BJ (cell line): ENCODE measurements at regions not wholly inside any gene's neighbourhood (a gene's known extent, or its start where the extent isn't known, plus 50 kb on each side); places are given as distances from the start of the nearest gene placed in this dataset.

Experiments used
- CTCF ChIA-PET: fragments of 350-600 bp; formaldehyde crosslinking; extraction: SDS; loops from one replicate; lab custom pipeline; 2021; ENCODE audit warnings: antibody characterized with exemption, inconsistent platforms; lab: Yijun Ruan, JAX
- POLR2A ChIA-PET: fragments of 300-600 bp; sonication (Branson Sonifier 250); formaldehyde crosslinking; extraction: SDS; loops from one replicate; lab custom pipeline; 2021; ENCODE audit warnings: antibody characterized with exemption; lab: Charles Lee
- DNase-seq: peaks from one replicate; pipeline ENCODE4 v3.0.0-alpha.2; 2011; ENCODE audit warnings: low read depth
- H3K27me3 ChIP-seq: 2 replicates; pipeline ENCODE4 v1.6.0; 2011; ENCODE audit warnings: low read length; ENCODE audit not compliant: control insufficient read depth, insufficient read depth
- H3K36me3 ChIP-seq: 2 replicates; pipeline ENCODE4 v1.5.1; 2011; ENCODE audit warnings: low read length; ENCODE audit not compliant: control insufficient read depth, insufficient read depth
- H3K4me3 ChIP-seq: 2 replicates; pipeline ENCODE4 v1.5.1; 2011; ENCODE audit warnings: low read depth, mild to moderate bottlenecking, control low read depth, low read length
- TF ChIP-seq, protein P1 (sequence below): IDR thresholded peaks from 2 replicates; pipeline ENCODE4 v1.5.1; 2011; ENCODE audit warnings: low read depth, mild to moderate bottlenecking, control low read depth, inconsistent platforms, low read length, moderate library complexity; ENCODE audit not compliant: insufficient read depth

DNA sequence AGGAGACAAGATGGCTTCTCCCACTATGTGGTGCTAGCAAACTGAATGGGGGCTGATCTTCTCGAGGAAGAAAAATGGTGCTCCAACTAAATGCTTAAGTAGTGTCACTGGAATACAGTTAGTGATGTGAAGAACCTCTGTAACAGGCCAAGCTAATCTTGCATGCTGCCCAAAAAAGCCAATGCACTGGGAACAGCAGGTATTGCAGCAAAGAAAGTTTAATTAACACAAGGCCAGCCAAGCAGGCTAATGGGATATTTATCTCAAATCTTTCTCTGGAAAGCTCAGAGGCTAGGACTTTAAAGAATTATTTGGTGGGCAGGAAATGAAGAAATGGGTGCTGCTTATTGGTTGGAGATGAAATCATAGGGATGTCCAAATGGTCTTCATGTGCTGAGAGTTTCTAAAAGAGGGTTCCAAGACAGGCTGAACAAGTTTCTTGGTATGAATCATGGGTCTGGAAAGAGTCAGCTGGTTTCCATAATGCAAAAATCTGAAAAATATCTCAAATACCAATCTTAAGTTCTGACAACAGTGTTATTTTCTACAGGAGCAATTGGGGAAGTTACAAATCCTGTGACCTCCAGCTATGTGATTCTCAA, 1550.5 kb downstream of the SLITRK5 start:
- DNase-seq: no peak

DNA sequence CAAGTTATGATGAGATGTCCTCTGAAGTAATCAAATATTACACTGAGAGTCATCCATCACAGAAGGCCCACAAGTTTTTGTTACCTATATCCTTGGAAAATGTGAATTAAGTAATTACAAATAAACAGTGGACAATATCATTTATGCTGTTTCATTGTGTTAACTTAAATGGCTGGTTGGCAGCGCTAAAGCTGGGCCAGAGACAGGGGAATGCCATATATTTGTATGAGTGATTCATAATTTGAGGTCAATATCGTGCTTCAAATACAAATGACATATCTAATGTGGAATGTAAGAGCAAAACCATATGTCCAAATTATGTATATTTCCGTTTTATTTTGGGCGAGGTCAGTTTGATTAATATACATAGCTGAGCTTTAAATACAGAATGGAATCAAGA, 1556.2 kb downstream of the SLITRK5 start:
- Histone ChIP-seq H3K27me3 (no peaks in the 10 kb centered on the region), H3K36me3 (no peaks in the 10 kb centered on the region), H3K4me3 (no peak overlapping the region)
- TF ChIP-seq, protein P1, sequence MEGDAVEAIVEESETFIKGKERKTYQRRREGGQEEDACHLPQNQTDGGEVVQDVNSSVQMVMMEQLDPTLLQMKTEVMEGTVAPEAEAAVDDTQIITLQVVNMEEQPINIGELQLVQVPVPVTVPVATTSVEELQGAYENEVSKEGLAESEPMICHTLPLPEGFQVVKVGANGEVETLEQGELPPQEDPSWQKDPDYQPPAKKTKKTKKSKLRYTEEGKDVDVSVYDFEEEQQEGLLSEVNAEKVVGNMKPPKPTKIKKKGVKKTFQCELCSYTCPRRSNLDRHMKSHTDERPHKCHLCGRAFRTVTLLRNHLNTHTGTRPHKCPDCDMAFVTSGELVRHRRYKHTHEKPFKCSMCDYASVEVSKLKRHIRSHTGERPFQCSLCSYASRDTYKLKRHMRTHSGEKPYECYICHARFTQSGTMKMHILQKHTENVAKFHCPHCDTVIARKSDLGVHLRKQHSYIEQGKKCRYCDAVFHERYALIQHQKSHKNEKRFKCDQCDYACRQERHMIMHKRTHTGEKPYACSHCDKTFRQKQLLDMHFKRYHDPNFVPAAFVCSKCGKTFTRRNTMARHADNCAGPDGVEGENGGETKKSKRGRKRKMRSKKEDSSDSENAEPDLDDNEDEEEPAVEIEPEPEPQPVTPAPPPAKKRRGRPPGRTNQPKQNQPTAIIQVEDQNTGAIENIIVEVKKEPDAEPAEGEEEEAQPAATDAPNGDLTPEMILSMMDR: no peak
- CTCF ChIA-PET: no interaction called here
- DNase-seq: no peak
- POLR2A ChIA-PET: no interaction called here

More for the DNA sequence above, 1550.5 kb downstream of the SLITRK5 start:
- Histone ChIP-seq H3K36me3 (no peaks in the 10 kb centered on the region), H3K4me3 (no peak overlapping the region), H3K27me3 (no peaks in the 10 kb centered on the region)
- TF ChIP-seq, protein P1: no peak
- POLR2A ChIA-PET: no interaction called here
- CTCF ChIA-PET: no interaction called here

DNA sequence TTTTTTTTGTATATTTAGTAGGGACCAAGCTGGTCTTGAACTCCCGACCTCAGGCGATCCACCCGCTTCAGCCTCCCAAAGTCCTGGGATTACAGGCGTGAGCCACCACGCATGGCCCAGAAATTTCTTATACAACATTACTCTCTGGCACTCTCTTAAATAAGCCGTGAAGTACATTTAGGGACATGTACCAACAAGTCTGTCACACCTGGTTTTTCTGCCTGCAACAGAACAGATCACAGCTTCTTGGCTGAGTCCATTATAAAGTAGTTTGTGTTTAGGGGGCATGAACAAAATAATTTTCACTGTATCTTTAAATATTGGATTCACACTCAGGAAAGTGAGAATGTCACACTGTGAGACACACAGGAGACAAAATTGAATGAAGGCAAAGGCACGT, 1567.3 kb downstream of the SLITRK5 start:
- no peak for DNase-seq
- no peaks in the 10 kb centered on the region for H3K36me3 ChIP-seq
- no peaks in the 10 kb centered on the region for H3K27me3 ChIP-seq
- ChIA-PET POLR2A (no interaction called here), CTCF (no interaction called here)
- no peak overlapping the region for H3K4me3 ChIP-seq
- TF ChIP-seq, protein P1: no peak

DNA sequence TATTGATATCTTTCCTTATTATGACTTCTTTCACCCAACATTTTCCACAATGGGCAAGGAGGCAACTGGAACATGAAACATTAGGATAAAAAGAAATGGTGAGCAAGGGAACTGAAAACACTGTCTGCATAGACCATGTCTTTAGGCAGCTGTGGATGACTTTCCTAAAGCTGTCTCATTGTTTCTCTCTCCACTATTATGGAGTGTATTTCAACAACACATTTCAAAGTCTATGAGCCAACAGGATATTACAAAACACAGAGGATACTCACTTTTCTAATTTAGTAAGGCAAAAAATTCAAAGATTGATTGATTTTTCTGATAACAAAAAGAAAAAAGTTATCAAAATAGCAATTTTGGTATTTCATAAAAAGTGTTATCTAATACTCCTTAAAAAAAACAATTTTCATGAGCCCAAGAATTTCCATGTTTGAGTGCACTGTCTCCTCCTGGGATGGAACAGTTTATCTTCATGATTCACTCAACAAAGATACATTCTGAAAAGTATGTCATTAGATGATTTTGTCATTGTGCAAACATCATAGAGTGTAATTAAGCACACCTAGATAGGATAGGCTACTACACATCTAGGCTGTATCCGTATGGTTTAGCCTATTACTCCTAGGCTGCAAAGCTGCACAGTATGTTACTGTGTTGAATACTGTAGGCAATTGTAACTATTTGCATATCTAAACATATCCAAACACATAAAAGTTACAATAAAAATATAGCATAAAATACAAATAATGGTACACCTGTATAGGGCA, 1568.4 kb downstream of the SLITRK5 start:
- ChIA-PET POLR2A (no interaction called here), CTCF (no interaction called here)

DNA sequence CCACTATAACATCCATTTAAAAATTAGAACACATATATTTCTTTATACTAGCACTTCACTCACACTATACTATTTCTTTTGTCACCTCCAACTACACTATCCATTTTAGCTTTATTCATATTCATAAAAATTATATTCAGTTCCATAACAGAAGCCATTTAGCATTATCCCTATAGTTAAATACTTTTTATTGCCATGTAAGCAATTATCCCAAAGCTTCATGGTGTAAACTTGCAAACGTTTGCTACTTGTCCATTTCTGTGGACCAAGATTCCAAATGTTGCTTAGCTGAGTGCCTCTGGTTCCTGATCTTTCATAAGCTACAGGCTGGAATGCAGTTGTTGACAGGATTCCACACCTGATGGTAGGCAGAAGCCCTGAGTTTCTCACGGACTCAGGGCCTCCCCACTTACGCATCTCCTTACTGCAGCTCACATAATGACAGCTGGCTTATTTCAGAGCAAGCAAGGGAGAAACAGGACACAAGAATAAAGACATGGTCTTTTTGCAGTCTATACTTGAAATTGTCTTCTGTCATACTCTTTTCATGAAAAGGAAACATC, 1584.8 kb downstream of the SLITRK5 start:
- ChIA-PET CTCF (no interaction called here), POLR2A (no interaction called here)
- Histone ChIP-seq H3K36me3 (no peaks in the 10 kb centered on the region), H3K27me3 (no peaks in the 10 kb centered on the region), H3K4me3 (no peak overlapping the region)
- no peak for DNase-seq
- TF ChIP-seq, protein P1: no peak

More for the DNA sequence above, 1568.4 kb downstream of the SLITRK5 start:
- DNase-seq: no peak
- Histone ChIP-seq H3K27me3 (no peaks in the 10 kb centered on the region), H3K36me3 (no peaks in the 10 kb centered on the region), H3K4me3 (no peak overlapping the region)
- TF ChIP-seq, protein P1: no peak
